ENCODE measurements at regions not wholly inside any gene's neighbourhood (a gene's known extent, or its start where the extent isn't known, plus 50 kb on each side); places are given as distances from the start of the nearest gene placed in this dataset.

DNA sequence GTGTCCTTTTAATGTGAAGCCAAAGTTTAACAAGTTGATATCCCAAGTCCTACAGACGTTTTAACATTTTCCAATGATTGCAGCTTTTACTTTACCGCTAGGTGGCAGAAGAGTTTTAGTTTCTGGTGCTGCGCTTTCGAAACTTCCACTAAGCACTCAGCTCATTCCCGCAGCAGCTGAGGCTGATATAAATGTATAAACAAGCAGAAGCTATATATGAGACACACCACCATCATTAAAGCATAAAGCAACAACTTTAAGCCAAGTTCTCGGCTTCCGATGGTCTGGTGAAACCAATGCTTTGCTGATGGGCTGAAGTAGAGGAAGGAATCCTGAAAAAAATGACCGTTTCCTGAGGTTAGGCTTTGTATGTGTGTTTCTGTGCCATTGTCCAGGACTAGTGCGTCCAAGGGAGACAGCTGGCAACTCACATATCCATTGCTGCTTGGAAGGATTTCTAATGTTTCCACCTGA, 753.9 kb downstream of the OLFM4 start:
- DNase-seq (ENCODE audit: low spot score): peak; percentile 83
- H3K9me2 ChIP-seq (replicated peaks; ENCODE audit: insufficient read depth): no peaks in the 10 kb centered on the region
- peak overlapping the region; percentile 17 for H2AFZ ChIP-seq
- H3K4me2 ChIP-seq: peak overlapping the region; percentile 69
- no peaks in the 10 kb centered on the region for H3K4me1 ChIP-seq (ENCODE audit: insufficient read depth)
- H3K36me3 ChIP-seq (replicated peaks; ENCODE audit: insufficient read depth, low read depth): no peaks in the 10 kb centered on the region
- no peaks in the 10 kb centered on the region for H3K27me3 ChIP-seq
- H3K9me3 ChIP-seq (ENCODE audit: low read depth): no peaks in the 10 kb centered on the region
- no peak overlapping the region for H3K4me3 ChIP-seq
- no peaks in the 10 kb centered on the region for H4K20me1 ChIP-seq (ENCODE audit: insufficient read depth, poor library complexity, severe bottlenecking)
- 6% methylated on average over 9 of the region's 9 CpGs for WGBS (ENCODE audit: low lambda C conversion rate, missing lambda C conversion rate)
- no peak for TF ChIP-seq EZH2phosphoT487 (IDR thresholded peaks at IDR 0.05; ENCODE audit: low read depth, severe bottlenecking, unreplicated experiment)
- TF ChIP-seq, protein P1, sequence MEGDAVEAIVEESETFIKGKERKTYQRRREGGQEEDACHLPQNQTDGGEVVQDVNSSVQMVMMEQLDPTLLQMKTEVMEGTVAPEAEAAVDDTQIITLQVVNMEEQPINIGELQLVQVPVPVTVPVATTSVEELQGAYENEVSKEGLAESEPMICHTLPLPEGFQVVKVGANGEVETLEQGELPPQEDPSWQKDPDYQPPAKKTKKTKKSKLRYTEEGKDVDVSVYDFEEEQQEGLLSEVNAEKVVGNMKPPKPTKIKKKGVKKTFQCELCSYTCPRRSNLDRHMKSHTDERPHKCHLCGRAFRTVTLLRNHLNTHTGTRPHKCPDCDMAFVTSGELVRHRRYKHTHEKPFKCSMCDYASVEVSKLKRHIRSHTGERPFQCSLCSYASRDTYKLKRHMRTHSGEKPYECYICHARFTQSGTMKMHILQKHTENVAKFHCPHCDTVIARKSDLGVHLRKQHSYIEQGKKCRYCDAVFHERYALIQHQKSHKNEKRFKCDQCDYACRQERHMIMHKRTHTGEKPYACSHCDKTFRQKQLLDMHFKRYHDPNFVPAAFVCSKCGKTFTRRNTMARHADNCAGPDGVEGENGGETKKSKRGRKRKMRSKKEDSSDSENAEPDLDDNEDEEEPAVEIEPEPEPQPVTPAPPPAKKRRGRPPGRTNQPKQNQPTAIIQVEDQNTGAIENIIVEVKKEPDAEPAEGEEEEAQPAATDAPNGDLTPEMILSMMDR (IDR thresholded peaks at IDR 0.05; ENCODE audit: poor library complexity): peak; percentile 82
- no peak overlapping the region for H3K27ac ChIP-seq
- no peaks in the 10 kb centered on the region for H3K79me2 ChIP-seq

- H3K36me3 ChIP-seq (replicated peaks; ENCODE audit: insufficient read depth, low read depth): no peaks in the 10 kb centered on the region
- no peak overlapping the region for H2AFZ ChIP-seq
- H3K79me2 ChIP-seq: no peaks in the 10 kb centered on the region
- peak; percentile 6 for DNase-seq (ENCODE audit: low spot score)
- no peak overlapping the region for H3K27ac ChIP-seq
- 77% methylated on average over 10 of the region's 10 CpGs for WGBS (ENCODE audit: low lambda C conversion rate, missing lambda C conversion rate)
- H3K9me2 ChIP-seq (replicated peaks; ENCODE audit: insufficient read depth): no peaks in the 10 kb centered on the region
- H3K4me3 ChIP-seq: no peak overlapping the region
- TF ChIP-seq EZH2phosphoT487 (IDR thresholded peaks at IDR 0.05; ENCODE audit: low read depth, severe bottlenecking, unreplicated experiment) (no peak), EZH2 (IDR thresholded peaks at IDR 0.05; ENCODE audit: borderline replicate concordance) (no peak)
- TF ChIP-seq, protein P1 (IDR thresholded peaks at IDR 0.05; ENCODE audit: poor library complexity): no peak
- no peaks in the 10 kb centered on the region for H4K20me1 ChIP-seq (ENCODE audit: insufficient read depth, poor library complexity, severe bottlenecking)
- no peaks in the 10 kb centered on the region for H3K9me3 ChIP-seq (ENCODE audit: low read depth)
- no peak overlapping the region for H3K4me2 ChIP-seq
- no peaks in the 10 kb centered on the region for H3K4me1 ChIP-seq (ENCODE audit: insufficient read depth)
- no peaks in the 10 kb centered on the region for H3K27me3 ChIP-seq
Measured at GRCh38 chr13:53783471-53783870, 754.9 kb downstream of the OLFM4 start.

DNA sequence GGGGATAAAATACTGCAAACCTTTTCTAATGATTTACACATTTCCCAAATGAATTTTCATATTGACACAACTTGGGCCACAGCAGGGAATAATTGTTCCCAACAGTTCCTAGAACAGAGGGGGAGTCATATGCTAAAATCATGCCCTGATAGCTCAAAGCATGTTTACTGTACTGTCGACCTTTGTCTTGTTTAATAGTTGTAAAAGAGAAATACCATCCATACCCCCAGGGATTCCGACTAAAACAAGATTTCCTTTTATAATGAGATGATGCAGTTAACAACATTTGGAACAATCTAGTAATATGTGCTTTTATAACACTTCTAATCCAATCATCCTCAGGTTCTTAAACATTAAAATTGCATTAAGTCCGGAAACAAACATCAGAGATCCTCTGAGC, 759.7 kb downstream of the OLFM4 start:
- DNase-seq (ENCODE audit: low spot score): no peak
- Histone ChIP-seq H3K4me3 (no peak overlapping the region), H3K9me3 (ENCODE audit: low read depth) (no peaks in the 10 kb centered on the region), H3K27me3 (no peaks in the 10 kb centered on the region), H3K9me2 (replicated peaks; ENCODE audit: insufficient read depth) (no peaks in the 10 kb centered on the region), H3K4me2 (no peak overlapping the region), H3K27ac (no peak overlapping the region), H4K20me1 (ENCODE audit: insufficient read depth, poor library complexity, severe bottlenecking) (no peaks in the 10 kb centered on the region), H3K36me3 (replicated peaks; ENCODE audit: insufficient read depth, low read depth) (no peaks in the 10 kb centered on the region), H2AFZ (no peak overlapping the region), H3K79me2 (no peaks in the 10 kb centered on the region), H3K4me1 (ENCODE audit: insufficient read depth) (no peaks in the 10 kb centered on the region)
- WGBS (ENCODE audit: low lambda C conversion rate, missing lambda C conversion rate): 40% methylated on average over 3 of the region's 3 CpGs
- no peak for TF ChIP-seq EZH2phosphoT487 (IDR thresholded peaks at IDR 0.05; ENCODE audit: low read depth, severe bottlenecking, unreplicated experiment)
- no peak for TF ChIP-seq EZH2 (IDR thresholded peaks at IDR 0.05; ENCODE audit: borderline replicate concordance)
- TF ChIP-seq, protein P1 (IDR thresholded peaks at IDR 0.05; ENCODE audit: poor library complexity): no peak

DNA sequence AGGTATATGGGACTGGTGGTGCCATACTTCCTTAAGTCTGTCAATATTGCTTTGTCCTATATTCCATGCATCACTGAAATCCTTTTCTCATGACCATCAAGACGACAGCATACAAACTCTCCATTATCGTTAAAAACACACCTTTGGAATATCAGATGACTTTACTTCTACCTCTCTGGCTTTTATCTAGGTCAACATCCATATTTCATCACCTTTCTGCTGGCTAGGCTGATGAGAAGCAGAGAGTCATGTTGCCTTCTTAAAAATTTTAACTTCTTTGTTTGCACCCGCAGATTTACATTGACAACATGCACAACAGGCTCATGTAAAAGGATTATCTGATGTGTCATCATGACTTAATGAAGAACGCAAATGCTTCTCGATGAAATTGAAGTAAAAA, 771.4 kb downstream of the OLFM4 start:
- Histone ChIP-seq H4K20me1 (ENCODE audit: insufficient read depth, poor library complexity, severe bottlenecking) (no peaks in the 10 kb centered on the region), H3K4me2 (no peak overlapping the region), H3K79me2 (no peaks in the 10 kb centered on the region), H3K27ac (no peak overlapping the region), H3K4me1 (ENCODE audit: insufficient read depth) (no peaks in the 10 kb centered on the region), H3K9me2 (replicated peaks; ENCODE audit: insufficient read depth) (no peaks in the 10 kb centered on the region), H3K27me3 (no peaks in the 10 kb centered on the region), H3K4me3 (no peak overlapping the region), H3K9me3 (ENCODE audit: low read depth) (no peaks in the 10 kb centered on the region), H2AFZ (no peak overlapping the region), H3K36me3 (replicated peaks; ENCODE audit: insufficient read depth, low read depth) (no peaks in the 10 kb centered on the region)
- 73% methylated on average over 5 of the region's 5 CpGs for WGBS (ENCODE audit: low lambda C conversion rate, missing lambda C conversion rate)
- DNase-seq (ENCODE audit: low spot score): no peak
- TF ChIP-seq, protein P1 (IDR thresholded peaks at IDR 0.05; ENCODE audit: poor library complexity): no peak
- TF ChIP-seq EZH2phosphoT487 (IDR thresholded peaks at IDR 0.05; ENCODE audit: low read depth, severe bottlenecking, unreplicated experiment) (no peak), EZH2 (IDR thresholded peaks at IDR 0.05; ENCODE audit: borderline replicate concordance) (no peak)
